NCI-H2029 treated with DMSO at 0.1 percent for 48 hours (cell line): ENCODE measurements at regions not wholly inside any gene's neighbourhood (a gene's known extent, or its start where the extent isn't known, plus 50 kb on each side); places are given as distances from the start of the nearest gene placed in this dataset.
"Not testable (repeated sequence)": the region's sequence is repeated elsewhere in the genome, so short reads cannot be mapped to it uniquely, and the experiment has no call there.

Experiments
- DNase-seq: peaks from one replicate; lab custom pipeline; 2025; lab: John Stamatoyannopoulos, UW

DNA sequence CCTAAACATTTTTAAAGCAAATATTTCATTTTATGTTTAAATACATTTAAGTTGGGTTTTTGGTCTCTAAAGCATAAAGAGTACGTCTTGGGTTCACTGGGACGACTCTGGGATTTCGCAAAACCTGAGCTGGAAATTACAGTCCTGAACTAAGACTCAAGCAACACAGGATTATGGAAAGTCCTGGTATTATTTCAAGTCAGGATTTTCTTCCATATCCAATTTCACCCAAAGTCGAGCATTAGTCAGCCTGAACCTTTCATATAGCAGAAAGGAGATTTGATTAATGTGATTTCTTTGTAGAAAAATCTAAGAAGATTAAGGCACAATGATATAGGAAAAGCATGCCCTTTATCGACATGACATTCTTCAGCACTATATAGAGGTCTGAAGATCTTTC lies 100.0 kb downstream of the MTERF1 start:
- DNase-seq = no peak

DNA sequence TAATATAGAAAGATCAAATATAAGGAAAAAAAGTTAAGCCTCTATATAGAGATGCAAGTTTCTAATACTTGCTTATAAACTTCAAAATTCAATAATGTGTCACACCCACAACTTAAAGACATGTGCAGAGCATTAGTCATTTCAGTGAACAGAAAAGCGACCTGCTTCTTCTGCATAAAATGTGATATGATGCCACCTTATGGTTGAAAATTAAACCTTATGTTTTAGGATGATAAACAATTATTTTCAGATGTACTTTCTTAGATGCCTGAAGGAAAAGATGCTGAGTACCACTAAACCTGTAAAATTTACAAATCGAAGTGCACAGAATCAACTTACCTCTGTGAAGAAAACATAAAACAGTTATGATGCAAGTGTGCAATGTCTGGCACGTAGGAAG lies 96.0 kb downstream of the MTERF1 start:
- DNase-seq = peak; percentile 47

DNA sequence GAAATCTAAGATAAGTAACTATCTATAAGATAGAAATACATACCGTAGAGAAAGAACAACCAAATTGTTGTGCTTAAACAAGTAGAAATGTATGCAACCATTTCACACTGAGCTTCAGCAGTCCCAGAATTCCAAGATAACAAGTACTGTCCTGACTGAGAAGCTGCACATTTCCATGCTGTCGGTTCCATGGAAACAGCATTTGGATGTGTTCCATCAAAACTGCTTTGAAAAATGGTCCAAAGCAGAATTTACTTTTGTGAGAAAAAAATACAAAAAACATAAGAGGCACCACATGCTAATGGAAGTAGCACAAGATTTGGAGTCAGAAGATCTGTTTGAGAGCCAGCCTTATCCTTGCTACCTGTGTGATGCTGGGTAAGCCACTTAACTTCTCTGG lies 92.6 kb downstream of the MTERF1 start:
- no peak for DNase-seq

DNA sequence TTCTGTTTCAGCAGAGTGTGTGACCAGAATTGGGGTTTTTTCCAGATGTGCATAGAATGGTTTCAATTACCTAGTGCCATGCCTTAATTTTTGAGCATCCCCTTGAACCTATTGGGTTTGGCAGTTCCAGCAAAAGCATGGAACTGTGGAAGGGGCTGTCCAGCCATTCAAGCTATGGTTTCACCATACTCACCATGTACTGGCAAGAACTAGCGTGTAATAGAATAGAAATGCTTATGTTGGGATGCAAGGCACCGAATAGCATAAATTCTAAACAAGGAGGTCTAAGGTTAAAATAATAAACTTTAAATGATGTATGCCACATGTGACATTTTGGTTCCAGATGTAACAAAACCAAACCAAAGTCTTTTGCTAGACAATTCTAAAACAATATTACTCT lies 91.4 kb downstream of the MTERF1 start:
- no peak for DNase-seq

DNA sequence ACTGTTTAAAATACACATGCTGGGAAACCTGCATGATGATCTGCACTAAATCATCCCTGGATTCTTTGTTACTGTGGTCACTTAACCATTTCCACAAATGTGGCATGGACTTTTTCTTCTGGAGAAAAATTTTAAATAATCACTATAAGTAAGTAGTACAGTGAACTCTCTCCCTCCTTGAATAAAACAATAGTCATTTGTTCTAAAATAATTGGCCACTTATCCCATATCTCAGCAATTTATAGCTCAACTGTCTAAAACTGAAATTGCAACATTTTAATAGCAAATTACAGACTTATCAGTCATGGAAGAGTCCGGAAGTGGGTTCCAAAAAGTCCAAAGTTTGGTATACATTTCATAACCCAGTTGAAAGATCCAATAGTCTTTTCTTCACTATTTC lies 90.9 kb downstream of the MTERF1 start:
- no peak for DNase-seq

DNA sequence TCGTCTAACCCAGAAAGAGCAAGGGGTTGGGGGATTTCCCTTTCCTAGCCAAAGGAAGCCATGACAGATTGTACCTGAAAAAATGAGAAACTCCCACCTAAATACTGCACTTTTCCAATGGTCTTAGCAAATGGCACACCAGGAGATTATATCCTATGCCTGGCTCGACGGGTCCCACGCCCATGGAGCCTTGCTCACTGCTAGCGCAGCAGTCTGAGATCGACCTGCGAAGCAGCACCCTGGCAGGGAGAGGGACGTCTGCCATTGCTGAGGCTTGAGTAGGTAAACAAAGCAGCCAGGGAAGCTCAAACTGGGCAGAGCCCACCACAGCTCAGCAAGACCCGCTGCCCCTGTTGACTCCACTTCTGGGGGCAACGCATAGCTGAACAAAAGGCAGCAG lies 89.9 kb downstream of the MTERF1 start:
- DNase-seq = not testable (repeated sequence)

DNA sequence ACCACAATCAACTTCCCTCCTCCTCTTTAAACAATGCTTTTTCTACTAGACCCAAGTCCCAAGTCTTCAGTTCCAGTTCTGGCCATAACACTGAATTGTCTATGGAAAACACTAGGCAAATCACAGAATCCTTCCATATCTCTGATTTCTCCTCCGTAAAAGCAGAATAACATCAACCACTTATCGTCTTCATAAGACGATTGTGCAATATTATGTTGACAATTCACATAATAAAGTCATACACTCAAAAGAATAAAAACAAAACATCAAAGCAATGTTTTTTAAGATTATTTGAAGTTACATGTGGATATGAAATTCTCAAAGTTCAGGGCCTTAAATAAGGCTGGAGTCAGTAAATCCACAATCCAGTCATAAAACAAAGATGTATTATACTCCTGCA lies 84.4 kb downstream of the MTERF1 start:
- no peak for DNase-seq

DNA sequence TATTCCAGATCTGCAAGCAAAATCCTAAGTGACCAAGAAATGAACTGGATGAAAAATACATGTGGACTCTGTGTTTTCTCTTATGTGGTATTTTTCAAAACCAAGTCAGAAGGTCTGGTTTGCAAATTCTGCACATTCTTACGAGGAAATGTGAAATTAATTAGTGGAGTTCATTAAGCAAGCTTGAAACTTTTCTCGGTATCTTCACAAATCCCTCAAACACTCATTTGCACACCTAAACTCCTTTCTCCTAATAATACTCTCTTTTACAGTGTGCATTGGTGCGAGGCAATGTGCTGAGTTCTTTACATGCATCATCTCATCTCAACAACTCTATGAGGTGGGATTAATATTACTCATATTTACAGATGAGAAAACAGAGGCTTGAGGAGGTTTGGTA lies 82.1 kb downstream of the MTERF1 start:
- no peak for DNase-seq

DNA sequence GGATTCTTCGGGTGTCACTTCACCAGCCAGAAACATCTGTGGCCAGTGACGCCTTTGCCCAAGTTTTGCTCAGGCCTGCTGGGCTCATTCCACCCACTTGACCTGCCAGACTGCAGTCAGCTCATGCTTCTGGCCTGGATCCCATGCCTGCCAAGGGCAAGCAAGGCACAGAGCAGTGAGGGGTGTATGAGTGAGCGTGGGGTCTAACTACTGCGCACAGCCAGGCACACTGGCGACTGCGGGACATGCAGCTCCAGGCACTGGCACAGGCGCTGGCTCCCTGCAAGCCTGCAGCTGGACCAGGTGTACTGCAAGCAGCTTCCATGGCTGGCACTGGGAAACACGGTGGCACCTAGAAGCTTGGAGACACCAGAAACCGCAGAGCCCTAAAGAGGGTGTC lies 80.1 kb downstream of the MTERF1 start:
- DNase-seq = no peak

DNA sequence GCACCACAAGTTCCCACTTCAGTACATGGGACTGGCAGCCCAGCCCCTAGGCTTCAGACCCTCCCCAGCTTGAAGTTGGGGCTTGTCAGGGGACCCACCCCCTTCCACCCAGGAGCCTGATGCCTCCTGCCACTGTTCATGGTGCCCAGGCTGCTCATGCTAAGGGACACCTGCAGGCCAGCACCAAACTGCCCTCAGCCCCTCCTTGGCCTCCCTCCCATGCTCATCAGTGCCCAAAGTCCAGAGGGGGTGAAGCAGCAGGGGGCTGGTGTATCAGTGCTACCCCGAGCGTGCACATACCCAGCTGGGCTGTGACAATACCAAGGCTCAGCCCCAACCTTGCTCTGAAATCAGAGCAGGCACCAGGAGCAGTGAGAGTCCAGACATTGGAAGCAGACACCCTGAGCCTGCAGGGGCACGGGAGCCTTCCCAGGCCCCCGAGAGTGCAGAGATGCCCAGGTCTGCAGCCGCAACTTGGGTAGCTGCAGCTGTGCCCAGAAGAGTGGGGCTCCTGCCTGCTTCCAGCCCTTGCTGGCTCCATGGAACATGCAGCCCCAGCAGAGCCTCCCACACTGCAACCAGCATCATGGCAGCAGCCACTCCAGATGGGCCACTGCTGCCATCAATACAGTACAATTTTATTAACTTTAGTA lies 79.0 kb downstream of the MTERF1 start:
- DNase-seq = no peak

DNA sequence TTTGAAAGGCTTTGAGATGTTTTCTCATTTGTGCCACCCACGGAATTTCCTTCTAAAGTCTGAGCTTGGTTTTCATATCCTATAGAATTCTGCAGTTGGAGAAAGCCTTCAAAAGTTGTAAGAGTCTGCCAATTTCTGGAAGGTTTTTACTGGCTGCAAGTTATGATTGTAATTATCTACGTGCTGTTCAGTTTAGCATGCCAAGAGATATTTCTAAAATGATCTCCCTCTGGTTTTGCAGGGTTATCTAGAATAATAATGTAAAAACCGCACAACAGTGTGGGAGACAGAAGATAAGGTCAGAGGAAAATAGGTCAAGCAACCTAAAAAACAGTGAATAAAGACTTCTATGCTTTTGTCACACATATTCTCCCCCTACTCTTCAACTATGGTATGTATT lies 69.3 kb downstream of the MTERF1 start:
- DNase-seq = no peak

DNA sequence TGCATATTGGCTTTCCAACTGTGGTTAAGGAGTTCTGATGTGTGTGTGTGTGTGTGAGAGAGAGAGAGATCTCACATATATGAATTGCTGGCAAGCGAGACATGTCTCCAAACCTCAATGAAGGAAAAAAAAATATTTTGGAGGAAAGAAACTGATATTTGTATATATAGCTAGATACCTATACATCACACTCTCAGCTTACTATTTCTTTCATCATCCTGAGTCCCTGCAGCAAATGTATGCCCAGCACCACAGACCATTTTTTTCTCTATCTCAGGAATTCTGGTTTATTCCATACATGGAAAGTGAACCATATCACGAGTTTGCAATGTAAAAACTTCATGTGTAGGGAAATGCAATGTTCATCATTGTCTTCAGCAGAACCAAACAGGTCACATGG lies 68.9 kb downstream of the MTERF1 start:
- no peak for DNase-seq

DNA sequence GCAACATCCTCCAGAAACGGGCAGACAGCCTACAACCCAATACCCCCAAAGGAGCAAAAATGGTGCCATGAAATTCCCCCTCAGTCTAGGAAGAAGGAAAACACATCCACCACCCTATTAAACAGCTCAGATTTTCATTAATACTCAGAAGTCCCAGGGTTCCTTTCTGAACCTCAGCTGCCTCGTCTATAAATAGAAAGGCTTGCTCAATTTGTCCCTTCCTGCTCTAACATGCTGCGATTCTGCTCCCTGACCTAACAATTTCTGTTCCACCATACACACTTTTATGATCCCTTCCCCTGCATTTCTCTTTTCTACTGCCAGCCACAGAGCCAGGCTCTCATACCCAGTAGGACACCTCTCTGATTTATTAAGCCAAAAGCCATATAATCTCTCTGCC lies 68.1 kb downstream of the MTERF1 start:
- no peak for DNase-seq

DNA sequence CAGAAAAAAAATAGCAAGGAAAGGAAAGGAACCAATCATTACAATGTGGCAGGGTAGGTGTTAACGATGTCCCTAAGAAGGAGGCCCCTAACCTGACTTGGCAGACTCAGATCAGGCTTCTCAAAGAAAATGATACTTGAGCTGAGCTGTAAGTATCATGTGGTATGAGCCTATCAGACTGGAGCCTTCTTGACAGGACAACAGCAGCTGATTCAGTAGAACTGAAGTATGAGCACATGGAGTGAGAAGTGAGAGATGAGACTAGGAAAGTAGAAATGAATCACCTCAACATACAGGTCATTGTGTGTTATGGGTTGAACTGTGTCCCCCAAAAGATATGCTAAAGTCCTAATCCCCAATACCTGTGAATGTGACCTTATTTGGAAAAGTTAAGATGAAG lies 66.3 kb downstream of the MTERF1 start:
- DNase-seq = no peak
